Tibial artery (tissue), 4 donors: ENCODE measurements at regions not wholly inside any gene's neighbourhood (a gene's known extent, or its start where the extent isn't known, plus 50 kb on each side); places are given as distances from the start of the nearest gene placed in this dataset.

ENCODE experiments used
- DNase-seq, 2 donors: peaks; one replicate each; pipeline ENCODE4 v3.0.0-alpha.2; 2019
- H3K27ac ChIP-seq, 2 donors: fragments of 200-600 bp; sonication (generic) in 1 of 2; 1 replicate in 1 of 2; 2 replicates in 1 of 2; pipeline ENCODE4 v1.5.1; 2018 to 2019; ENCODE audit warnings: mild to moderate bottlenecking in 1 of 2
- H3K27me3 ChIP-seq, 2 donors: fragments of 200-600 bp; sonication (generic) in 1 of 2; one replicate each; pipeline versions ENCODE4 v1.5.1 to v1.6.0; 2016 to 2019
- H3K36me3 ChIP-seq, 3 donors: fragments of 200-600 bp; sonication (generic) in 2 of 3; one replicate each; pipeline ENCODE4 v1.5.1; 2016 to 2019; ENCODE audit warnings: mild to moderate bottlenecking in 2 of 3
- H3K4me1 ChIP-seq, 4 donors: fragments of 200-600 bp; sonication (generic) in 2 of 4; 1 replicate in 3 of 4; 2 replicates in 1 of 4; pipeline ENCODE4 v1.5.1; 2016 to 2019
- H3K4me3 ChIP-seq, 2 donors: fragments of 200-600 bp; sonication (generic) in 1 of 2; 1 replicate in 1 of 2; 2 replicates in 1 of 2; pipeline ENCODE4 v1.5.1; 2018 to 2019; ENCODE audit warnings: mild to moderate bottlenecking in 2 of 2
- H3K9me3 ChIP-seq, 3 donors: fragments of 200-600 bp; sonication (generic) in 1 of 3; one replicate each; pipeline ENCODE4 v1.5.1; 2016 to 2019
- intact Hi-C: fragments of 100-400 bp; cut with DNase I; formaldehyde crosslinking; loops from one replicate; pipeline ENCODE4 v1.15.0; 2023; ENCODE audit warnings: low total_unique reads
- TF ChIP-seq, protein P1 (sequence below), 2 experiments: fragments of 200-600 bp in 1 of 2; fragments of 450-650 bp in 1 of 2; IDR thresholded peaks; one replicate each; pipeline ENCODE4 v1.5.1; 2017 to 2019; ENCODE audit warnings: antibody characterized with exemption in 2 of 2, mild to moderate bottlenecking in 1 of 2, moderate library complexity in 1 of 2

DNA sequence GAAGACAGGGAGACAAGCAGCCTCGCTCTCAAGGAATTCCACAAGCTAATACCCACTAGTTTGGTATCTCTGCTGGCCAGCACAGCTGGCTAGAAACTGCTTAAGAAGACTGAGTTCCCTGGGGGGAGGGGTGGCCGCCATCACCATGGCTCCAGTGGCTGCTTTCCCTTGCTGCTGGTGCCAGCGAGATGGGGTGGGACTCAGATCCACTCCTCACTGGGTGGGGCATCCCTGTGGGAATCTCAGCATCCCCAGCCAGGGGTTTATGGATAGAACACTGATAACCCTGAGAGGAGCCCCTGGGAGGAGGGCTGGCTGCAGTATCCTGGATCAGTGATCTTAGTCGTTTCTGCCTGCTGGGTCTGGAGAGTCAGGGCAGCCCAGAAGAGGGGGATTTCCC lies 170.6 kb upstream of the MDGA2 start:
- intact Hi-C loops, result no loop called here
- Histone ChIP-seq H3K27me3 (no peaks in the 10 kb centered on the region), H3K4me1 (no peaks in the 10 kb centered on the region), H3K36me3 (no peaks in the 10 kb centered on the region), H3K9me3 (no peaks in the 10 kb centered on the region), H3K4me3 (no peak overlapping the region), H3K27ac (no peak overlapping the region)
- DNase-seq, result no peak
- TF ChIP-seq, protein P1, sequence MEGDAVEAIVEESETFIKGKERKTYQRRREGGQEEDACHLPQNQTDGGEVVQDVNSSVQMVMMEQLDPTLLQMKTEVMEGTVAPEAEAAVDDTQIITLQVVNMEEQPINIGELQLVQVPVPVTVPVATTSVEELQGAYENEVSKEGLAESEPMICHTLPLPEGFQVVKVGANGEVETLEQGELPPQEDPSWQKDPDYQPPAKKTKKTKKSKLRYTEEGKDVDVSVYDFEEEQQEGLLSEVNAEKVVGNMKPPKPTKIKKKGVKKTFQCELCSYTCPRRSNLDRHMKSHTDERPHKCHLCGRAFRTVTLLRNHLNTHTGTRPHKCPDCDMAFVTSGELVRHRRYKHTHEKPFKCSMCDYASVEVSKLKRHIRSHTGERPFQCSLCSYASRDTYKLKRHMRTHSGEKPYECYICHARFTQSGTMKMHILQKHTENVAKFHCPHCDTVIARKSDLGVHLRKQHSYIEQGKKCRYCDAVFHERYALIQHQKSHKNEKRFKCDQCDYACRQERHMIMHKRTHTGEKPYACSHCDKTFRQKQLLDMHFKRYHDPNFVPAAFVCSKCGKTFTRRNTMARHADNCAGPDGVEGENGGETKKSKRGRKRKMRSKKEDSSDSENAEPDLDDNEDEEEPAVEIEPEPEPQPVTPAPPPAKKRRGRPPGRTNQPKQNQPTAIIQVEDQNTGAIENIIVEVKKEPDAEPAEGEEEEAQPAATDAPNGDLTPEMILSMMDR (IDR thresholded peaks at IDR 0.05), result no peak

DNA sequence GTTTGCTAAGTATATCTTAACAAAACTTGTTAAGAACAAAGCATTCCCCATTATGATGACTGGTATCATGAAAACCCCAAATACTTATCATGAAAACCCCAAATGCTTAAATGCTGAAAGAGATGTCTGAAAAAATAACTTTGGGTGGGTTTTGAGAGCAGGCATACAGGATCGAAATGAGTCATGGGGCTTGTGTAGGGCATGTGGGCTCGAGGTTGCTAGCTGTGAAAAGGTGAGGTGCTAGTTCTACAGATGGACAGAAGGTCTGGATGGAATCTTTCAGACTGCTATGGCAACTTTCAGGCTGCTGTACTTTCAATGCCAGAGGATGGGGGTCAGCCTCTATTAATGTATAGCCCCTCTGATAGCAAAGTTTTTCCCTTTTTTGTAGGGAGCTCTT lies 167.8 kb upstream of the MDGA2 start:
- H3K9me3 ChIP-seq, result no peaks in the 10 kb centered on the region
- DNase-seq, result no peak
- H3K36me3 ChIP-seq, result no peaks in the 10 kb centered on the region
- no peaks in the 10 kb centered on the region for H3K27me3 ChIP-seq
- intact Hi-C loops, result no loop called here
- H3K4me3 ChIP-seq, result no peak overlapping the region
- TF ChIP-seq, protein P1 (IDR thresholded peaks at IDR 0.05), result no peak
- H3K4me1 ChIP-seq, result no peaks in the 10 kb centered on the region
- H3K27ac ChIP-seq, result no peak overlapping the region

DNA sequence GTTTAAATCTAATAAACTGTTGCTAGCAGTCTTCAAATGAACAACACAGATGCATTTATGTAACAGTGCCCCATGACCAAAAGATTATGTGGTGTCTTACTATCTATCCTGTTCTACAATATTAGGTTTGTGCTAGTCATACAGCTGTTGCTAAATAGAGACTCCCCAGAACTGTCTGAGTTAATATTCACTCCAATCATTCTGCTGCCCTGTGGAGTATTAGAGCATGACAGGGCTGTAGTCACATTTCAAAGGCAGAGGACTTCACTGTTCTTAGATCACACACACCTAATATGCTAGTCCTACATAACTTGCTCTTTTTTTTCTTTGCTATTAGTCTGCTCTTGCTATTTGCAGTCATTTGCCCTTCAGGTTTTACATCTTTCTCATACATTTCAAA lies 157.6 kb upstream of the MDGA2 start:
- H3K36me3 ChIP-seq, result no peaks in the 10 kb centered on the region
- H3K9me3 ChIP-seq, result no peaks in the 10 kb centered on the region
- no peaks in the 10 kb centered on the region for H3K27me3 ChIP-seq
- TF ChIP-seq, protein P1 (IDR thresholded peaks at IDR 0.05), result no peak
- DNase-seq, result no peak
- intact Hi-C loops, result no loop called here
- H3K4me1 ChIP-seq, result no peaks in the 10 kb centered on the region
- no peak overlapping the region for H3K27ac ChIP-seq
- no peak overlapping the region for H3K4me3 ChIP-seq

DNA sequence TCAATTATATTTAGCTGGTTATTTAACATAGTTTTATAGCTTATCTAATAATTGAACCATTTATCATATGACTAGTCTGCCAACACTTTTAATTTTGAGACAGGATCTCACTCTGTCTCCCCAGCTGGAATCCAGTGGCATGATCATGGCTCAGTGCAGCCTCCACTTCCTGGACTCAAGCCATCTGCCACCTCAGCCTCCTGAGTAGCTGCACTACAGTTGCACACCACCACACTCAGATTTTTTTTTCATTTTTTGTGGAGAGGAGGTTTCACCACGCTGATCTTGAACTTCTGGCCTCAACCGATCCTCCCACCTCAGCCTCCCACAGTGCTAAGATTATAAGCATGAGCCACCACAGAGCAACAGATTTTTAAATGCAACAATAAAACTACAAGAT lies 151.4 kb upstream of the MDGA2 start:
- Histone ChIP-seq H3K4me3 (no peak overlapping the region), H3K4me1 (no peaks in the 10 kb centered on the region), H3K27me3 (no peaks in the 10 kb centered on the region), H3K36me3 (no peaks in the 10 kb centered on the region), H3K27ac (no peak overlapping the region), H3K9me3 (no peaks in the 10 kb centered on the region)
- TF ChIP-seq, protein P1 (IDR thresholded peaks at IDR 0.05), result no peak
- intact Hi-C loops, result no loop called here
- DNase-seq, result no peak

DNA sequence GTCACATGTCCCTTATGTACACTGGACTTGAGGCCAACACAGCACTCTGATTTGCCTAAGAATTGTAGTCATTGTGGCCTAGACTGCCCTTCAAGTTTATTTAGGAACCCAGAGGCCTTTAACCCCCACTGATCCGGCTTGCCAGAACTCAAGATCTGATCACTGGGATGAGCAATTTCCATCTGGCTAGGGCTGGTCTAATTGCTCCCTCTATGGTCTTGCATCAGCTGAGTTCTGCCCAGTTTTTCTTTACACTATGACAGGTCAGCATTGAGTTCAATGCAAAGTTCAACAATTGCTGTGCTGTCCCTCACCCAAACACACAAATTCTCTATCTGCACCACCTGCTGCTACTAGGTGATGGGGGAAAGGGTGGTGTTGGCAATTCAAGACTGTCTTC lies 146.9 kb upstream of the MDGA2 start:
- Histone ChIP-seq H3K27me3 (no peaks in the 10 kb centered on the region), H3K36me3 (no peaks in the 10 kb centered on the region), H3K9me3 (peaks cover 0 to 4% (median 0%) of the 10 kb centered on the region in 3 donors), H3K4me1 (no peaks in the 10 kb centered on the region), H3K4me3 (no peak overlapping the region), H3K27ac (no peak overlapping the region)
- DNase-seq, result no peak
- TF ChIP-seq, protein P1 (IDR thresholded peaks at IDR 0.05), result no peak
- intact Hi-C loops, result no loop called here

DNA sequence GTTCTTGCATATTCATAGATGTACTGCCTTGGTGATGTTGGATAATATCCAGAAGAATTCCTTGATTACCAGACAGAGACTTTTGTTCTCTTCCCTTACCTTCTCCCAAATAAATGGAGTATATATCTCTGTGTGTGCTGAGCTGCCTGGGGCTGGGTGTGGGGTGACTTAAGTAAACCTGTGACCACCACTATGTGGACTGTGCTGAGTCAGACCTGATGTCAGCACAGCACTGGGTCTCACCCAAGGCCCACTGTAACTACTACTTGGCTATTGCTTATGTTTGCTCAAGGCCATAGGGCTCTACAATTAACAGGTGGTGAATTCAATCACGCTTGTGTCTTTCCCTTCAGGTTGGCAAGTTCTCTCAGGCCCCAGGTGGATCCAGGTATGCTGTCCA lies 145.7 kb upstream of the MDGA2 start:
- intact Hi-C loops, result no loop called here
- TF ChIP-seq, protein P1 (IDR thresholded peaks at IDR 0.05), result no peak
- H3K4me1 ChIP-seq, result no peaks in the 10 kb centered on the region

More for the DNA sequence above, 145.7 kb upstream of the MDGA2 start:
- no peak overlapping the region for H3K27ac ChIP-seq
- peaks cover 0 to 4% (median 0%) of the 10 kb centered on the region in 3 donors for H3K9me3 ChIP-seq
- no peak overlapping the region for H3K4me3 ChIP-seq
- H3K27me3 ChIP-seq, result no peaks in the 10 kb centered on the region
- H3K36me3 ChIP-seq, result no peaks in the 10 kb centered on the region
- DNase-seq, result no peak
